Body of pancreas (tissue), 4 donors: ENCODE measurements at regions not wholly inside any gene's neighbourhood (a gene's known extent, or its start where the extent isn't known, plus 50 kb on each side); places are given as distances from the start of the nearest gene placed in this dataset.

Source experiments
- ATAC-seq: fragments of 150-250 bp; one replicate; pipeline ENCODE4 v1.9.1; 2016
- DNase-seq, 4 donors: peaks; one replicate each; pipeline ENCODE4 v3.0.0-alpha.2; 2019
- H3K27ac ChIP-seq, 4 donors: fragments of 200-600 bp; sonication (generic); 1 replicate in 3 of 4; 2 replicates in 1 of 4; pipeline versions ENCODE4 v1.5.1 to v1.6.1; 2016 to 2019; ENCODE audit warnings: mild to moderate bottlenecking in 1 of 4, mixed read lengths in 1 of 4, moderate library complexity in 1 of 4
- H3K27me3 ChIP-seq, 2 donors: fragments of 200-600 bp; sonication (generic); one replicate each; pipeline ENCODE4 v1.6.0; 2016; ENCODE audit warnings: mild to moderate bottlenecking in 1 of 2
- H3K36me3 ChIP-seq, 2 donors: fragments of 200-600 bp; sonication (generic); replicated peaks in 1 of 2; 2 replicates each; pipeline ENCODE4 v1.5.1; 2016; ENCODE audit warnings: low read depth in 2 of 2; ENCODE audit not compliant: insufficient read depth in 1 of 2
- H3K4me1 ChIP-seq: fragments of 200-600 bp; sonication (generic); one replicate; pipeline ENCODE4 v1.6.0; 2016
- H3K4me3 ChIP-seq, 2 donors: fragments of 200-600 bp; sonication (generic); 1 replicate in 1 of 2; 2 replicates in 1 of 2; pipeline ENCODE4 v1.5.1; 2016 to 2019
- H3K9me3 ChIP-seq, 3 donors: fragments of 200-600 bp; sonication (generic); 1 replicate in 2 of 3; 2 replicates in 1 of 3; pipeline ENCODE4 v1.5.1; 2016
- CTCF ChIP-seq, 7 experiments: fragments of 450-650 bp in 4 of 7; fragments of 200-600 bp in 3 of 7; sonication (generic) in 3 of 7; IDR thresholded peaks; one replicate each; pipeline ENCODE4 v1.5.1; 2016 to 2019; ENCODE audit warnings: antibody characterized with exemption in 7 of 7
- POLR2A ChIP-seq, 3 donors: fragments of 450-650 bp; IDR thresholded peaks; one replicate each; pipeline ENCODE4 v1.6.1; 2016; ENCODE audit warnings: antibody characterized with exemption in 3 of 3, mild to moderate bottlenecking in 2 of 3
- WGBS, 2 donors: methylation state at CpG; one replicate each; pipeline ENCODE4 v1.1.5; 2017; 5-methylcytosine and 5-hydroxymethylcytosine counted together
- intact Hi-C: fragments of 100-400 bp; cut with DNase I; formaldehyde crosslinking; loops from one replicate; pipeline ENCODE4 v1.15.1; 2023

- Histone ChIP-seq H3K9me3 (no peaks in the 10 kb centered on the region), H3K4me1 (no peaks in the 10 kb centered on the region), H3K27me3 (no peaks in the 10 kb centered on the region), H3K27ac (no peak overlapping the region), H3K36me3 (no peaks in the 10 kb centered on the region), H3K4me3 (no peak overlapping the region)
- intact Hi-C loops: no loop called here
- no peak for DNase-seq
- TF ChIP-seq POLR2A (IDR thresholded peaks at IDR 0.05) (no peak), CTCF (IDR thresholded peaks at IDR 0.05) (no peak)
- no peak for ATAC-seq
These were observed 584.0 kb upstream of the CDH8 start for GRCh38 chr16:62620275-62620674.

GRCh38 chr16:62615526-62615925, 579.3 kb upstream of the CDH8 start:
- DNase-seq (no peak), ATAC-seq (no peak)
- TF ChIP-seq CTCF (IDR thresholded peaks at IDR 0.05): no peak
- TF ChIP-seq POLR2A (IDR thresholded peaks at IDR 0.05): no peak
- Histone ChIP-seq H3K27me3 (no peaks in the 10 kb centered on the region), H3K4me3 (no peak overlapping the region), H3K36me3 (no peaks in the 10 kb centered on the region), H3K4me1 (no peaks in the 10 kb centered on the region), H3K27ac (no peak overlapping the region), H3K9me3 (no peaks in the 10 kb centered on the region)
- intact Hi-C loops: no loop called here
- 20 to 58% methylated on average over 2 of the region's 2 CpGs for WGBS, 2 donors

- Histone ChIP-seq H3K4me3 (no peak overlapping the region), H3K36me3 (no peaks in the 10 kb centered on the region), H3K27ac (no peak overlapping the region), H3K9me3 (no peaks in the 10 kb centered on the region), H3K27me3 (no peaks in the 10 kb centered on the region), H3K4me1 (no peaks in the 10 kb centered on the region)
- ATAC-seq (no peak), DNase-seq (no peak)
- 37 to 56% methylated on average over 7 of the region's 7 CpGs for WGBS, 2 donors
- intact Hi-C loops: no loop called here
- TF ChIP-seq CTCF (IDR thresholded peaks at IDR 0.05) (no peak), POLR2A (IDR thresholded peaks at IDR 0.05) (no peak)
These were observed 574.1 kb upstream of the CDH8 start for GRCh38 chr16:62610291-62610690.

GRCh38 chr16:62602790-62603189, 566.6 kb upstream of the CDH8 start:
- H3K27ac ChIP-seq: no peak overlapping the region
- DNase-seq: no peak
- TF ChIP-seq CTCF (IDR thresholded peaks at IDR 0.05) (no peak), POLR2A (IDR thresholded peaks at IDR 0.05) (no peak)
- H3K9me3 ChIP-seq: no peaks in the 10 kb centered on the region
- intact Hi-C loops: no loop called here
- no peak overlapping the region for H3K4me3 ChIP-seq
- no peaks in the 10 kb centered on the region for H3K4me1 ChIP-seq
- ATAC-seq: no peak
- WGBS, 2 donors: 52 to 55% methylated on average over 3 of the region's 3 CpGs
- no peaks in the 10 kb centered on the region for H3K36me3 ChIP-seq
- no peaks in the 10 kb centered on the region for H3K27me3 ChIP-seq

GRCh38 chr16:62597875-62598274, 561.6 kb upstream of the CDH8 start:
- DNase-seq (no peak), ATAC-seq (no peak)
- TF ChIP-seq POLR2A (IDR thresholded peaks at IDR 0.05) (no peak), CTCF (IDR thresholded peaks at IDR 0.05) (no peak)
- no peaks in the 10 kb centered on the region for H3K9me3 ChIP-seq
- H3K4me3 ChIP-seq: no peak overlapping the region
- intact Hi-C loops: no loop called here
- H3K27ac ChIP-seq: no peak overlapping the region
- no peaks in the 10 kb centered on the region for H3K36me3 ChIP-seq
- no peaks in the 10 kb centered on the region for H3K4me1 ChIP-seq
- H3K27me3 ChIP-seq: no peaks in the 10 kb centered on the region
